Bronchial epithelial cell (primary cell): ENCODE measurements at regions not wholly inside any gene's neighbourhood (a gene's known extent, or its start where the extent isn't known, plus 50 kb on each side); places are given as distances from the start of the nearest gene placed in this dataset.

Source experiments
- DNase-seq: peaks from one replicate; pipeline ENCODE4 v3.0.0-alpha.2; 2010; ENCODE audit warnings: low read depth
- FAIRE-seq: peaks from 2 replicates; lab custom pipeline; 2011; peaks lifted over from hg19 to GRCh38; lab: Jason Lieb, UNC
- H3K27me3 ChIP-seq: 2 replicates; pipeline ENCODE4 v1.5.1; 2011; ENCODE audit warnings: low read length; ENCODE audit not compliant: control insufficient read depth, insufficient read depth
- H3K36me3 ChIP-seq: 2 replicates; pipeline ENCODE4 v1.5.1; 2011; ENCODE audit warnings: low read length; ENCODE audit not compliant: control insufficient read depth, insufficient read depth
- H3K4me3 ChIP-seq: 2 replicates; pipeline ENCODE4 v1.5.1; 2011; ENCODE audit warnings: mild to moderate bottlenecking, low read depth, low read length, control low read depth
- TF ChIP-seq, protein P1 (sequence below): IDR thresholded peaks from 2 replicates; pipeline ENCODE4 v1.5.1; 2011; ENCODE audit warnings: mild to moderate bottlenecking, moderate library complexity, low read length, control low read depth, inconsistent platforms; ENCODE audit not compliant: insufficient read depth, severe bottlenecking

- TF ChIP-seq, protein P1, sequence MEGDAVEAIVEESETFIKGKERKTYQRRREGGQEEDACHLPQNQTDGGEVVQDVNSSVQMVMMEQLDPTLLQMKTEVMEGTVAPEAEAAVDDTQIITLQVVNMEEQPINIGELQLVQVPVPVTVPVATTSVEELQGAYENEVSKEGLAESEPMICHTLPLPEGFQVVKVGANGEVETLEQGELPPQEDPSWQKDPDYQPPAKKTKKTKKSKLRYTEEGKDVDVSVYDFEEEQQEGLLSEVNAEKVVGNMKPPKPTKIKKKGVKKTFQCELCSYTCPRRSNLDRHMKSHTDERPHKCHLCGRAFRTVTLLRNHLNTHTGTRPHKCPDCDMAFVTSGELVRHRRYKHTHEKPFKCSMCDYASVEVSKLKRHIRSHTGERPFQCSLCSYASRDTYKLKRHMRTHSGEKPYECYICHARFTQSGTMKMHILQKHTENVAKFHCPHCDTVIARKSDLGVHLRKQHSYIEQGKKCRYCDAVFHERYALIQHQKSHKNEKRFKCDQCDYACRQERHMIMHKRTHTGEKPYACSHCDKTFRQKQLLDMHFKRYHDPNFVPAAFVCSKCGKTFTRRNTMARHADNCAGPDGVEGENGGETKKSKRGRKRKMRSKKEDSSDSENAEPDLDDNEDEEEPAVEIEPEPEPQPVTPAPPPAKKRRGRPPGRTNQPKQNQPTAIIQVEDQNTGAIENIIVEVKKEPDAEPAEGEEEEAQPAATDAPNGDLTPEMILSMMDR: no peak
- no peak for DNase-seq
- no peak for FAIRE-seq
- no peaks in the 10 kb centered on the region for H3K27me3 ChIP-seq
- no peak overlapping the region for H3K4me3 ChIP-seq
- no peaks in the 10 kb centered on the region for H3K36me3 ChIP-seq
Measured at GRCh38 chr14:87008965-87009364, 984.0 kb downstream of the GALC start.

- H3K27me3 ChIP-seq: no peaks in the 10 kb centered on the region
- DNase-seq (no peak), FAIRE-seq (no peak)
- H3K4me3 ChIP-seq: no peak overlapping the region
- no peaks in the 10 kb centered on the region for H3K36me3 ChIP-seq
- TF ChIP-seq, protein P1: no peak
Measured at GRCh38 chr14:87005280-87005679, 987.7 kb downstream of the GALC start.

- FAIRE-seq (no peak), DNase-seq (no peak)
- H3K27me3 ChIP-seq: no peaks in the 10 kb centered on the region
- TF ChIP-seq, protein P1: no peak
- H3K36me3 ChIP-seq: no peaks in the 10 kb centered on the region
- no peak overlapping the region for H3K4me3 ChIP-seq
Measured at GRCh38 chr14:87002776-87003175, 990.2 kb downstream of the GALC start.

DNA sequence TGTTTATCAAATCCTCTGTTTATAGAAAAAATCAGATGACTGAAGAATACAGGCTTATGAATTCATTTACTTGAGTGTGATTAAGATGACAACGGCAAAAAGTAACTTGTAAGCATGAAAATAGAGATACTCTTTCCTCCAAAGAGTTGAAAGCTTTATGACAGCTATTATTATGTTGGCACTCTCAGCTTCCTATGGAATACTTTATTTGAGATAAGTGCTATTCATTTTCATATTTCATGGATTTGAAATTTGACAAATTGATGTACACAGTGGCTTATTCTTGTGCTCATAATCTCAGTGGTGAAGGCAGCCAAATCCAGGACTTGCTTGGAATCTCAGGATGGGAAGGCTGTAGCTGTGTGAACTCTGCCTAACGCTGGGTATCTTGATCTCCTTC is 991.6 kb downstream of the GALC start:
- FAIRE-seq: no peak
- TF ChIP-seq, protein P1: no peak
- no peak for DNase-seq
- Histone ChIP-seq H3K27me3 (no peaks in the 10 kb centered on the region), H3K4me3 (no peak overlapping the region), H3K36me3 (no peaks in the 10 kb centered on the region)

- Histone ChIP-seq H3K36me3 (no peaks in the 10 kb centered on the region), H3K4me3 (no peak overlapping the region), H3K27me3 (no peaks in the 10 kb centered on the region)
- FAIRE-seq: no peak
- TF ChIP-seq, protein P1: no peak
- DNase-seq: no peak
Measured at GRCh38 chr14:87000081-87000480, 992.9 kb downstream of the GALC start.

DNA sequence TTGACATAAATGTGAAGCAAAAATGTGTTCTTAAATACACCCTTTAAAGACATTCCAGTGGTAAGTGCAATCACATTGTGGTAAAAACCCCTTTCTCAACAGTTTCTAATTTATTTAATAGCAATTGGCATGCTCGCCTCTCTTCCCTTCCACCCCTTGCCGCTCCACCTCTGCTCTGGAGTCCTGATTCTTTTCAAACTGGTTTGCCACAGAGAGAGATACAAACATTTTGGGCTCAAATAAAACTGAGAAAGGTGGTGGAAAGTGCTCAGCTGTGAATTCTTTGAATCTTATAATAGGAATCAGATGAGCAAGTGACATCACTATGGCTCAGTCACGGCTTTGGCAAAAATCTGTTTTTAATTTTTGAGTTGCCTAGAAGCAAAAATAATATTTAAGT is 993.9 kb downstream of the GALC start:
- FAIRE-seq: no peak

More for the DNA sequence above, 993.9 kb downstream of the GALC start:
- TF ChIP-seq, protein P1: no peak
- H3K36me3 ChIP-seq: no peaks in the 10 kb centered on the region
- no peak for DNase-seq
- no peaks in the 10 kb centered on the region for H3K27me3 ChIP-seq
- no peak overlapping the region for H3K4me3 ChIP-seq
